SH-SY5Y (cell line): ENCODE measurements at regions not wholly inside any gene's neighbourhood (a gene's known extent, or its start where the extent isn't known, plus 50 kb on each side); places are given as distances from the start of the nearest gene placed in this dataset.

Experiments used
- GATA2 ChIP-seq: IDR thresholded peaks from 2 replicates; pipeline ENCODE4 v1.6.1; 2011; ENCODE audit warnings: mild to moderate bottlenecking, low read depth, low read length
- GATA3 ChIP-seq: IDR thresholded peaks from 2 replicates; pipeline ENCODE4 v1.6.1; 2011; ENCODE audit warnings: low read depth, mild to moderate bottlenecking, low read length, moderate library complexity

GRCh38 chr5:40367255-40367654, 312.5 kb upstream of the PTGER4 start:
- TF ChIP-seq GATA2: no peak
- no peak for TF ChIP-seq GATA3
